HEK293 (cell line): ENCODE measurements at regions not wholly inside any gene's neighbourhood (a gene's known extent, or its start where the extent isn't known, plus 50 kb on each side); places are given as distances from the start of the nearest gene placed in this dataset.
A peak's percentile ranks its signal among the peaks of the same experiment; 100 is the strongest.

Experiments
- CTCF ChIA-PET: fragments of 350-600 bp; formaldehyde crosslinking; extraction: SDS; loops from one replicate; lab custom pipeline; 2021; ENCODE audit warnings: antibody characterized with exemption; lab: Yijun Ruan, JAX
- POLR2A ChIA-PET: fragments of 300-600 bp; formaldehyde crosslinking; extraction: SDS; loops from one replicate; lab custom pipeline; 2020; ENCODE audit warnings: antibody characterized with exemption, inconsistent platforms; lab: Yijun Ruan, JAX
- H3K27ac ChIP-seq: fragments of 200-500 bp; sonication (Bioruptor generic); 2 replicates; pipeline ENCODE4 v1.5.1; 2014; ENCODE audit warnings: low read depth, low read length, control low read depth, inconsistent platforms; ENCODE audit errors: extremely low read depth
- H3K36me3 ChIP-seq, 2 experiments: fragments of 200-500 bp in 1 of 2; sonication (Bioruptor generic) in 1 of 2; 1 replicate in 1 of 2; 2 replicates in 1 of 2; pipeline ENCODE4 v1.5.1; 2014 to 2017; ENCODE audit warnings: inconsistent platforms in 2 of 2, low read length in 2 of 2; ENCODE audit not compliant: control insufficient read depth in 2 of 2, insufficient read depth in 1 of 2
- H3K4me1 ChIP-seq: fragments of 200-500 bp; sonication (Bioruptor generic); 2 replicates; pipeline ENCODE4 v1.5.1; 2014; ENCODE audit warnings: mild to moderate bottlenecking, low read length, inconsistent platforms; ENCODE audit not compliant: control insufficient read depth, insufficient read depth
- H3K4me3 ChIP-seq: 2 replicates; pipeline ENCODE4 v1.5.1; 2011; ENCODE audit warnings: low read depth, mild to moderate bottlenecking, control low read depth, low read length, moderate library complexity
- H3K9me3 ChIP-seq: fragments of 200-500 bp; sonication (Bioruptor generic); 2 replicates; pipeline ENCODE4 v1.5.1; 2014; ENCODE audit warnings: low read depth, low read length, inconsistent platforms; ENCODE audit not compliant: control insufficient read depth, insufficient read depth
- FEZF1 ChIP-seq: fragments of 450-650 bp; formaldehyde crosslinking; IDR thresholded peaks from 2 replicates; pipeline ENCODE4 v1.5.1; 2016; ENCODE audit warnings: missing biosample characterization, missing genetic modification characterization
- HOXA7 ChIP-seq: sonication (generic); formaldehyde crosslinking; IDR thresholded peaks from 2 replicates; pipeline ENCODE4 v1.8.1; 2022; ENCODE audit warnings: missing genetic modification reagents, borderline replicate concordance
- PRDM10 ChIP-seq: fragments of 450-650 bp; formaldehyde crosslinking; IDR thresholded peaks from 2 replicates; pipeline ENCODE4 v1.5.1; 2016; ENCODE audit warnings: missing biosample characterization, missing genetic modification characterization
- SALL2 ChIP-seq: fragments of 450-650 bp; formaldehyde crosslinking; IDR thresholded peaks from 2 replicates; pipeline ENCODE4 v1.5.0; 2017; ENCODE audit warnings: missing biosample characterization, mild to moderate bottlenecking, missing genetic modification characterization, borderline replicate concordance
- TCF7L2 ChIP-seq: IDR thresholded peaks from 2 replicates; pipeline ENCODE4 v1.6.1; 2011; ENCODE audit warnings: low read depth, mild to moderate bottlenecking, inconsistent platforms, low read length, moderate library complexity, borderline replicate concordance
- TRIM28 ChIP-seq: IDR thresholded peaks from 2 replicates; pipeline ENCODE4 v1.6.1; 2011; ENCODE audit warnings: low read length, control low read depth, borderline replicate concordance
- ZBTB8A ChIP-seq: fragments of 450-650 bp; formaldehyde crosslinking; IDR thresholded peaks from 2 replicates; pipeline ENCODE4 v1.5.1; 2016; ENCODE audit warnings: missing biosample characterization, missing genetic modification characterization
- ZNF155 ChIP-seq: fragments of 450-650 bp; formaldehyde crosslinking; IDR thresholded peaks from 2 replicates; pipeline ENCODE4 v1.5.1; 2016; ENCODE audit warnings: missing biosample characterization, missing genetic modification characterization
- ZNF184 ChIP-seq: fragments of 450-650 bp; IDR thresholded peaks from 2 replicates; pipeline ENCODE4 v1.5.1; 2018; ENCODE audit warnings: missing biosample characterization, mild to moderate bottlenecking, missing genetic modification characterization
- ZNF514 ChIP-seq: fragments of 450-650 bp; formaldehyde crosslinking; IDR thresholded peaks from 2 replicates; pipeline ENCODE4 v1.5.1; 2016; ENCODE audit warnings: missing biosample characterization, missing genetic modification characterization
- ZNF529 ChIP-seq: fragments of 450-650 bp; formaldehyde crosslinking; IDR thresholded peaks from 2 replicates; pipeline ENCODE4 v1.5.1; 2017; ENCODE audit warnings: missing genetic modification characterization, missing biosample characterization; ENCODE audit not compliant: insufficient replicate concordance
- ZNF548 ChIP-seq: fragments of 450-650 bp; formaldehyde crosslinking; IDR thresholded peaks from 2 replicates; pipeline ENCODE4 v1.5.1; 2016; ENCODE audit warnings: missing biosample characterization, missing genetic modification characterization
- ZNF549 ChIP-seq: fragments of 450-650 bp; IDR thresholded peaks from 2 replicates; pipeline ENCODE4 v1.5.1; 2018; ENCODE audit warnings: missing biosample characterization, missing genetic modification characterization, mild to moderate bottlenecking, inconsistent platforms, moderate library complexity
- ZNF580 ChIP-seq: fragments of 450-650 bp; formaldehyde crosslinking; IDR thresholded peaks from 2 replicates; pipeline ENCODE4 v1.5.1; 2016; ENCODE audit warnings: missing biosample characterization, missing genetic modification characterization
- ZNF677 ChIP-seq: fragments of 450-650 bp; IDR thresholded peaks from 2 replicates; pipeline ENCODE4 v1.5.0; 2018; ENCODE audit warnings: missing biosample characterization, mild to moderate bottlenecking, missing genetic modification characterization, moderate library complexity
- ZNF768 ChIP-seq: fragments of 450-650 bp; formaldehyde crosslinking; IDR thresholded peaks from 2 replicates; pipeline ENCODE4 v1.5.1; 2018; ENCODE audit warnings: missing biosample characterization, mild to moderate bottlenecking, missing genetic modification characterization
- ZNF837 ChIP-seq: fragments of 450-650 bp; formaldehyde crosslinking; IDR thresholded peaks from 2 replicates; pipeline ENCODE4 v1.5.1; 2016; ENCODE audit warnings: missing biosample characterization, missing genetic modification characterization
- TF ChIP-seq, protein P1 (sequence below): fragments of 450-650 bp; formaldehyde crosslinking; conservative IDR thresholded peaks from 2 replicates; pipeline ENCODE4 v1.5.1; 2016; ENCODE audit warnings: low read depth, missing biosample characterization, missing genetic modification characterization
- TF ChIP-seq, protein P2 (sequence below): fragments of 450-650 bp; formaldehyde crosslinking; IDR thresholded peaks from 2 replicates; pipeline ENCODE4 v1.5.1; 2016; ENCODE audit warnings: missing biosample characterization, missing genetic modification characterization
- TF ChIP-seq, protein P3 (sequence below): fragments of 450-650 bp; formaldehyde crosslinking; IDR thresholded peaks from 2 replicates; pipeline ENCODE4 v1.5.1; 2016; ENCODE audit warnings: missing biosample characterization, missing genetic modification characterization
- TF ChIP-seq, protein P4 (sequence below): fragments of 450-650 bp; formaldehyde crosslinking; IDR thresholded peaks from 2 replicates; pipeline ENCODE4 v1.5.1; 2016; ENCODE audit warnings: missing biosample characterization, missing genetic modification characterization

GRCh38 chr1:185483664-185484450 lies 166.8 kb upstream of the IVNS1ABP start:
- TF ChIP-seq ZNF184 (tag by site-specific recombination), result no peak
- TF ChIP-seq, protein P1, sequence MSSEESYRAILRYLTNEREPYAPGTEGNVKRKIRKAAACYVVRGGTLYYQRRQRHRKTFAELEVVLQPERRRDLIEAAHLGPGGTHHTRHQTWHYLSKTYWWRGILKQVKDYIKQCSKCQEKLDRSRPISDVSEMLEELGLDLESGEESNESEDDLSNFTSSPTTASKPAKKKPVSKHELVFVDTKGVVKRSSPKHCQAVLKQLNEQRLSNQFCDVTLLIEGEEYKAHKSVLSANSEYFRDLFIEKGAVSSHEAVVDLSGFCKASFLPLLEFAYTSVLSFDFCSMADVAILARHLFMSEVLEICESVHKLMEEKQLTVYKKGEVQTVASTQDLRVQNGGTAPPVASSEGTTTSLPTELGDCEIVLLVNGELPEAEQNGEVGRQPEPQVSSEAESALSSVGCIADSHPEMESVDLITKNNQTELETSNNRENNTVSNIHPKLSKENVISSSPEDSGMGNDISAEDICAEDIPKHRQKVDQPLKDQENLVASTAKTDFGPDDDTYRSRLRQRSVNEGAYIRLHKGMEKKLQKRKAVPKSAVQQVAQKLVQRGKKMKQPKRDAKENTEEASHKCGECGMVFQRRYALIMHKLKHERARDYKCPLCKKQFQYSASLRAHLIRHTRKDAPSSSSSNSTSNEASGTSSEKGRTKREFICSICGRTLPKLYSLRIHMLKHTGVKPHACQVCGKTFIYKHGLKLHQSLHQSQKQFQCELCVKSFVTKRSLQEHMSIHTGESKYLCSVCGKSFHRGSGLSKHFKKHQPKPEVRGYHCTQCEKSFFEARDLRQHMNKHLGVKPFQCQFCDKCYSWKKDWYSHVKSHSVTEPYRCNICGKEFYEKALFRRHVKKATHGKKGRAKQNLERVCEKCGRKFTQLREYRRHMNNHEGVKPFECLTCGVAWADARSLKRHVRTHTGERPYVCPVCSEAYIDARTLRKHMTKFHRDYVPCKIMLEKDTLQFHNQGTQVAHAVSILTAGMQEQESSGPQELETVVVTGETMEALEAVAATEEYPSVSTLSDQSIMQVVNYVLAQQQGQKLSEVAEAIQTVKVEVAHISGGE (tag by site-specific recombination), result no peak
- no peak for TF ChIP-seq ZNF529 (tag by site-specific recombination)
- TF ChIP-seq ZNF549 (tag by site-specific recombination), result no peak
- TF ChIP-seq PRDM10, result peak; percentile 38; the same call in 1 of the 2 replicates
- no peak for TF ChIP-seq FEZF1 (tag by site-specific recombination)
- TF ChIP-seq, protein P2, sequence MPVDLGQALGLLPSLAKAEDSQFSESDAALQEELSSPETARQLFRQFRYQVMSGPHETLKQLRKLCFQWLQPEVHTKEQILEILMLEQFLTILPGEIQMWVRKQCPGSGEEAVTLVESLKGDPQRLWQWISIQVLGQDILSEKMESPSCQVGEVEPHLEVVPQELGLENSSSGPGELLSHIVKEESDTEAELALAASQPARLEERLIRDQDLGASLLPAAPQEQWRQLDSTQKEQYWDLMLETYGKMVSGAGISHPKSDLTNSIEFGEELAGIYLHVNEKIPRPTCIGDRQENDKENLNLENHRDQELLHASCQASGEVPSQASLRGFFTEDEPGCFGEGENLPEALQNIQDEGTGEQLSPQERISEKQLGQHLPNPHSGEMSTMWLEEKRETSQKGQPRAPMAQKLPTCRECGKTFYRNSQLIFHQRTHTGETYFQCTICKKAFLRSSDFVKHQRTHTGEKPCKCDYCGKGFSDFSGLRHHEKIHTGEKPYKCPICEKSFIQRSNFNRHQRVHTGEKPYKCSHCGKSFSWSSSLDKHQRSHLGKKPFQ (tag by site-specific recombination), result no peak
- TF ChIP-seq, protein P3, sequence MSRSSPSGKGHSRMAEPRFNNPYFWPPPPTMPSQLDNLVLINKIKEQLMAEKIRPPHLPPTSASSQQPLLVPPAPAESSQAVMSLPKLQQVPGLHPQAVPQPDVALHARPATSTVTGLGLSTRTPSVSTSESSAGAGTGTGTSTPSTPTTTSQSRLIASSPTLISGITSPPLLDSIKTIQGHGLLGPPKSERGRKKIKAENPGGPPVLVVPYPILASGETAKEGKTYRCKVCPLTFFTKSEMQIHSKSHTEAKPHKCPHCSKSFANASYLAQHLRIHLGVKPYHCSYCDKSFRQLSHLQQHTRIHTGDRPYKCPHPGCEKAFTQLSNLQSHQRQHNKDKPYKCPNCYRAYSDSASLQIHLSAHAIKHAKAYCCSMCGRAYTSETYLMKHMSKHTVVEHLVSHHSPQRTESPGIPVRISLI, result no peak
- TF ChIP-seq TRIM28, result 0 out of 2 replicates have a peak, but pooled peaks have one; percentile 28
- TF ChIP-seq ZNF155 (tag by site-specific recombination), result no peak
- TF ChIP-seq TCF7L2, result no peak
- TF ChIP-seq ZNF837 (tag by site-specific recombination), result no peak
- ChIA-PET CTCF (interaction anchor here (0.6 to 0.7 kb wide), 3 partner anchors 37 to 169 kb away, joined by 3 read pairs; no protein-coding TSS in a partner anchor), POLR2A (no interaction called here)
- Histone ChIP-seq H3K4me1 (no peaks in the 10 kb centered on the region), H3K27ac (no peak overlapping the region), H3K9me3 (no peaks in the 10 kb centered on the region), H3K36me3 (no peaks in the 10 kb centered on the region), H3K4me3 (no peak overlapping the region)

- Histone ChIP-seq H3K27ac (no peak overlapping the region), H3K36me3 (no peaks in the 10 kb centered on the region), H3K4me3 (no peak overlapping the region), H3K4me1 (no peaks in the 10 kb centered on the region; the same call in 1 of the 2 replicates), H3K9me3 (no peaks in the 10 kb centered on the region)
- ChIA-PET POLR2A (no interaction called here), CTCF (interaction anchor here (0.6 kb wide), 1 partner anchor 169 kb away, joined by 3 read pairs; no protein-coding TSS in a partner anchor)
- TF ChIP-seq ZNF548 (no peak), ZBTB8A (tag by site-specific recombination) (no peak), SALL2 (tag by site-specific recombination) (no peak), ZNF580 (no peak), ZNF514 (no peak), HOXA7 (no peak), ZNF677 (tag by site-specific recombination) (no peak), ZNF768 (tag by site-specific recombination) (no peak)
- TF ChIP-seq, protein P4, sequence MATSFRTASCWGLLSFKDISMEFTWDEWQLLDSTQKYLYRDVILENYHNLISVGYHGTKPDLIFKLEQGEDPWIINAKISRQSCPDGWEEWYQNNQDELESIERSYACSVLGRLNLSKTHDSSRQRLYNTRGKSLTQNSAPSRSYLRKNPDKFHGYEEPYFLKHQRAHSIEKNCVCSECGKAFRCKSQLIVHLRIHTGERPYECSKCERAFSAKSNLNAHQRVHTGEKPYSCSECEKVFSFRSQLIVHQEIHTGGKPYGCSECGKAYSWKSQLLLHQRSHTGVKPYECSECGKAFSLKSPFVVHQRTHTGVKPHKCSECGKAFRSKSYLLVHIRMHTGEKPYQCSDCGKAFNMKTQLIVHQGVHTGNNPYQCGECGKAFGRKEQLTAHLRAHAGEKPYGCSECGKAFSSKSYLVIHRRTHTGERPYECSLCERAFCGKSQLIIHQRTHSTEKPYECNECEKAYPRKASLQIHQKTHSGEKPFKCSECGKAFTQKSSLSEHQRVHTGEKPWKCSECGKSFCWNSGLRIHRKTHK (tag by site-specific recombination), result no peak
Measured at GRCh38 chr1:185483217-185483616, 166.2 kb upstream of the IVNS1ABP start.
